B cell (primary cell): ENCODE measurements at regions not wholly inside any gene's neighbourhood (a gene's known extent, or its start where the extent isn't known, plus 50 kb on each side); places are given as distances from the start of the nearest gene placed in this dataset.

ENCODE experiments used
- ATAC-seq: fragments of 200-7000 bp; cut with Tn5 transposase; one replicate; pipeline ENCODE4 v1.10.0; 2021; ENCODE audit warnings: low read depth, mild to moderate bottlenecking, moderate number of reproducible peaks, moderate library complexity
- CTCF ChIA-PET: fragments of 350-600 bp; sonication (Branson Sonifier 250); formaldehyde crosslinking; loops from one replicate; lab custom pipeline; 2021; ENCODE audit warnings: antibody characterized with exemption, inconsistent platforms; lab: Charles Lee
- POLR2A ChIA-PET: fragments of 350-600 bp; sonication (Branson Sonifier 250); formaldehyde crosslinking; loops from one replicate; lab custom pipeline; 2021; ENCODE audit warnings: antibody characterized with exemption; lab: Charles Lee
- DNase-seq: peaks from one replicate; pipeline ENCODE4 v3.0.0; 2013
- H2AFZ ChIP-seq: 2 replicates; pipeline ENCODE4 v1.6.1; 2012; ENCODE audit warnings: mild to moderate bottlenecking, low read depth, low read length; ENCODE audit not compliant: insufficient read depth, poor library complexity, severe bottlenecking
- H3K27ac ChIP-seq, 2 donors: 1 replicate in 1 of 2; 2 replicates in 1 of 2; pipeline ENCODE4 v1.5.1; 2012 to 2013; ENCODE audit warnings: low read length in 2 of 2, mild to moderate bottlenecking in 2 of 2, moderate library complexity in 1 of 2
- H3K27me3 ChIP-seq, 4 experiments: fragments of 200-600 bp in 1 of 4; sonication (generic) in 1 of 4; replicated peaks in 1 of 4; 1 replicate in 2 of 4; 2 replicates in 2 of 4; pipeline versions ENCODE4 v1.6.1 to v1.7.0; 2013 to 2016; ENCODE audit warnings: low read length in 3 of 4, mild to moderate bottlenecking in 2 of 4, mixed read lengths in 1 of 4, moderate library complexity in 1 of 4; ENCODE audit not compliant: insufficient read depth in 4 of 4, control insufficient read depth in 3 of 4; ENCODE audit errors: control extremely low read depth in 1 of 4
- H3K36me3 ChIP-seq, 2 experiments: replicated peaks in 1 of 2; 1 replicate in 1 of 2; 2 replicates in 1 of 2; pipeline versions ENCODE4 v1.6.1 to v1.7.1; 2013; ENCODE audit warnings: low read length in 1 of 2; ENCODE audit not compliant: insufficient read depth in 2 of 2, control insufficient read depth in 1 of 2; ENCODE audit errors: control extremely low read depth in 1 of 2, extremely low read depth in 1 of 2
- H3K4me1 ChIP-seq, 2 donors: fragments of 200-600 bp in 1 of 2; sonication (generic) in 1 of 2; 1 replicate in 1 of 2; 2 replicates in 1 of 2; pipeline versions ENCODE4 v1.5.1 to v1.6.1; 2013 to 2017; ENCODE audit warnings: low read length in 2 of 2; ENCODE audit not compliant: control insufficient read depth in 2 of 2, insufficient read depth in 2 of 2
- H3K4me2 ChIP-seq: replicated peaks from 2 replicates; pipeline ENCODE3; 2012; ENCODE audit warnings: mild to moderate bottlenecking, low read depth, low read length; ENCODE audit not compliant: poor library complexity, severe bottlenecking
- H3K4me3 ChIP-seq, 5 experiments: fragments of 200-600 bp in 1 of 5; sonication (generic) in 1 of 5; 1 replicate in 3 of 5; 2 replicates in 2 of 5; pipeline versions ENCODE4 v1.5.1 to v1.7.0; 2011 to 2016; ENCODE audit warnings: low read length in 4 of 5, mild to moderate bottlenecking in 4 of 5, low read depth in 2 of 5, control low read depth in 1 of 5, moderate library complexity in 1 of 5; ENCODE audit not compliant: insufficient read depth in 1 of 5; ENCODE audit errors: control extremely low read depth in 1 of 5, extremely low read depth in 1 of 5
- H3K79me2 ChIP-seq: fragments of 200-600 bp; sonication (generic); one replicate; pipeline ENCODE4 v1.6.0; 2016; ENCODE audit warnings: low read length; ENCODE audit not compliant: control insufficient read depth, insufficient read depth
- H3K9ac ChIP-seq: fragments of 200-600 bp; sonication (generic); 2 replicates; pipeline ENCODE4 v1.6.1; 2017; ENCODE audit warnings: mild to moderate bottlenecking, low read length, moderate library complexity
- H3K9me3 ChIP-seq, 3 donors: one replicate each; pipeline versions ENCODE4 v1.6.1 to v1.7.1; 2013; ENCODE audit warnings: low read length in 2 of 3; ENCODE audit not compliant: control insufficient read depth in 2 of 3, insufficient read depth in 1 of 3; ENCODE audit errors: control extremely low read depth in 1 of 3
- H4K20me1 ChIP-seq: 2 replicates; pipeline ENCODE4 v1.6.0; 2012; ENCODE audit warnings: mild to moderate bottlenecking, low read length; ENCODE audit not compliant: insufficient read depth, control insufficient read depth, poor library complexity, severe bottlenecking
- H3K27ac Mint-ChIP-seq: one replicate; pipeline ENCODE4 v1.8.0; 2021; ENCODE audit warnings: mixed read lengths
- H3K27me3 Mint-ChIP-seq: one replicate; pipeline ENCODE4 v1.8.0; 2021; ENCODE audit warnings: mixed read lengths
- H3K4me1 Mint-ChIP-seq: one replicate; pipeline ENCODE4 v1.8.0; 2021; ENCODE audit warnings: mixed read lengths
- H3K4me3 Mint-ChIP-seq: one replicate; pipeline ENCODE4 v1.8.0; 2021; ENCODE audit warnings: mixed read lengths
- H3K9me3 Mint-ChIP-seq: one replicate; pipeline ENCODE4 v1.8.0; 2022; ENCODE audit warnings: mixed read lengths; ENCODE audit not compliant: insufficient read depth
- EZH2 ChIP-seq: IDR thresholded peaks from 2 replicates; pipeline ENCODE4 v1.6.1; 2012; ENCODE audit warnings: borderline replicate concordance, low read depth, mild to moderate bottlenecking, moderate library complexity, low read length; ENCODE audit not compliant: insufficient read depth, poor library complexity, severe bottlenecking
- WGBS: methylation state at CpG from one replicate; pipeline ENCODE4 v1.1.5; 2013; ENCODE audit warnings: missing lambda C conversion rate; ENCODE audit not compliant: insufficient coverage; 5-methylcytosine and 5-hydroxymethylcytosine counted together
- intact Hi-C: fragments of 100-400 bp; cut with micrococcal nuclease; formaldehyde crosslinking; loops from one replicate; pipeline ENCODE4 v1.10.0; 2022
- TF ChIP-seq, protein P1 (sequence below): fragments of 200-600 bp; IDR thresholded peaks from one replicate; pipeline ENCODE4 v1.8.0; 2022; ENCODE audit warnings: antibody characterized with exemption, mild to moderate bottlenecking

DNA sequence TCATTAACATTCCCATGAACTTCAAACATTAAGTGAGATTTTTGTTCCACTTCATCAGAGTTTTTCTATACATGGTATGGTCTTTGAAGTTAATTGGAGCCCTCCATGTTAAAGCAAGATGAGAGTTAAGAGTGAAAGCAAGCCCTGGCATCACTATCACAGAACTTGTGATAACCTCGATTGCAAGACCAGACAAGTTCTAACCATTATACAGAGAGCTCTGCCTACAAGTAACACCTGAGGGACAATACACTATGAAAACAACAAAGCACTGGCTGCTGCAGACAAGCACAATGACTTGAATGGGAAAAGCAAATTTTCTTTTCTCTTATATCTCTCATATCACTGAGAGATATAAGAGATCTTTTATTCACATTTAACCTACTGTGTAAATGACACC, 126.6 kb upstream of the GYPA start:
- CTCF ChIA-PET = no interaction called here
- Histone ChIP-seq H3K9ac (no peak overlapping the region), H3K9me3 (no peaks in the 10 kb centered on the region), H2AFZ (no peak overlapping the region), H3K27ac (no peak overlapping the region), H3K36me3 (no peaks in the 10 kb centered on the region), H3K4me1 (no peaks in the 10 kb centered on the region), H3K4me2 (no peak overlapping the region), H4K20me1 (no peaks in the 10 kb centered on the region), H3K27me3 (no peaks in the 10 kb centered on the region), H3K4me3 (no peak overlapping the region), H3K79me2 (no peaks in the 10 kb centered on the region)
- Mint-ChIP-seq H3K9me3 (no peaks in the 10 kb centered on the region), H3K4me3 (no peak overlapping the region), H3K27ac (no peak overlapping the region), H3K27me3 (no peaks in the 10 kb centered on the region), H3K4me1 (no peaks in the 10 kb centered on the region)
- POLR2A ChIA-PET = no interaction called here
- DNase-seq (no peak), ATAC-seq (no peak)
- TF ChIP-seq, protein P1, sequence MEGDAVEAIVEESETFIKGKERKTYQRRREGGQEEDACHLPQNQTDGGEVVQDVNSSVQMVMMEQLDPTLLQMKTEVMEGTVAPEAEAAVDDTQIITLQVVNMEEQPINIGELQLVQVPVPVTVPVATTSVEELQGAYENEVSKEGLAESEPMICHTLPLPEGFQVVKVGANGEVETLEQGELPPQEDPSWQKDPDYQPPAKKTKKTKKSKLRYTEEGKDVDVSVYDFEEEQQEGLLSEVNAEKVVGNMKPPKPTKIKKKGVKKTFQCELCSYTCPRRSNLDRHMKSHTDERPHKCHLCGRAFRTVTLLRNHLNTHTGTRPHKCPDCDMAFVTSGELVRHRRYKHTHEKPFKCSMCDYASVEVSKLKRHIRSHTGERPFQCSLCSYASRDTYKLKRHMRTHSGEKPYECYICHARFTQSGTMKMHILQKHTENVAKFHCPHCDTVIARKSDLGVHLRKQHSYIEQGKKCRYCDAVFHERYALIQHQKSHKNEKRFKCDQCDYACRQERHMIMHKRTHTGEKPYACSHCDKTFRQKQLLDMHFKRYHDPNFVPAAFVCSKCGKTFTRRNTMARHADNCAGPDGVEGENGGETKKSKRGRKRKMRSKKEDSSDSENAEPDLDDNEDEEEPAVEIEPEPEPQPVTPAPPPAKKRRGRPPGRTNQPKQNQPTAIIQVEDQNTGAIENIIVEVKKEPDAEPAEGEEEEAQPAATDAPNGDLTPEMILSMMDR = no peak
- TF ChIP-seq EZH2 = no peak
- WGBS = no CpG with 5 or more reads among the region's 1 CpG
- intact Hi-C loops = no loop called here

DNA sequence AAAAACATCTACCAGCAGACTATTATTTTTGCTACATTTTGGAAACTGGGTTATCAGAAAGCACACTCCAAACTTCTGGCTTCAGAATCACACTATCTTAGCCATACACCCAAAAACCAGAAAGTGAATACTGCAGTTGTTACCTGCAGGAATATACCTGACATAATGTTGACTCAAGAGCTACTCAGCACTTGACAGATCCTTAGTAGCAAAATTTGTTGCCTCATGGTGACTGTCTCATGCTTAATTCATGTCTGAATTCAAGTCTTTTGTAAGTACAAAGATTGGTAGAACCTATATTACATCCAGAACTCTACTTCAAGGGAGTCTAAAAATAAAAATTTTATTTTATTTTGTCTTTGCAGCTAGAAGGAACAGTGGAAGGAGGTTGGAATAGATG, 140.2 kb upstream of the GYPA start:
- Histone ChIP-seq H3K4me3 (no peak overlapping the region), H3K36me3 (no peaks in the 10 kb centered on the region), H3K9me3 (no peaks in the 10 kb centered on the region), H3K27ac (no peak overlapping the region), H3K27me3 (no peaks in the 10 kb centered on the region), H3K4me1 (no peaks in the 10 kb centered on the region), H2AFZ (no peak overlapping the region), H4K20me1 (no peaks in the 10 kb centered on the region), H3K4me2 (no peak overlapping the region), H3K9ac (no peak overlapping the region), H3K79me2 (no peaks in the 10 kb centered on the region)
- no peaks in the 10 kb centered on the region for H3K4me1 Mint-ChIP-seq
- POLR2A ChIA-PET = no interaction called here
- TF ChIP-seq, protein P1 = no peak
- TF ChIP-seq EZH2 = no peak
- ATAC-seq (no peak), DNase-seq (no peak)
- H3K27me3 Mint-ChIP-seq = peaks cover 4% of the 10 kb centered on the region
- H3K4me3 Mint-ChIP-seq = no peak overlapping the region
- intact Hi-C loops = no loop called here
- CTCF ChIA-PET = no interaction called here
- no peaks in the 10 kb centered on the region for H3K9me3 Mint-ChIP-seq
- H3K27ac Mint-ChIP-seq = no peak overlapping the region
